MCF 10A (cell line): ENCODE measurements at regions not wholly inside any gene's neighbourhood (a gene's known extent, or its start where the extent isn't known, plus 50 kb on each side); places are given as distances from the start of the nearest gene placed in this dataset.
"Not testable (repeated sequence)": the region's sequence is repeated elsewhere in the genome, so short reads cannot be mapped to it uniquely, and the experiment has no call there.

Source experiments
- BruUV-seq: library from RNA; stranded (reverse); fragments of 400-500 nt; replicated peaks from 2 replicates; lab custom pipeline; 2021; lab: Mats Ljungman, UMichigan
- CTCF ChIA-PET: fragments of 300-600 bp; sonication (Branson Sonifier 250); formaldehyde crosslinking; extraction: SDS; loops from one replicate; lab custom pipeline; 2021; ENCODE audit warnings: antibody characterized with exemption, inconsistent platforms; lab: Yijun Ruan, JAX
- POLR2A ChIA-PET: fragments of 300-600, 350-650 bp; sonication (Branson Sonifier 250); formaldehyde crosslinking; extraction: SDS; loops from one replicate; lab custom pipeline; 2020; ENCODE audit warnings: antibody characterized with exemption, inconsistent platforms; lab: Yijun Ruan, JAX
- DNase-seq: peaks from one replicate; pipeline ENCODE4 v3.0.0-alpha.2; 2018; ENCODE audit not compliant: unreplicated experiment
- H3K27ac Mint-ChIP-seq: one replicate; pipeline ENCODE4 v1.8.0; 2022; ENCODE audit warnings: mild to moderate bottlenecking, low read depth, mixed read lengths; ENCODE audit not compliant: unreplicated experiment
- H3K27me3 Mint-ChIP-seq: one replicate; pipeline ENCODE4 v1.8.0; 2022; ENCODE audit warnings: mixed read lengths; ENCODE audit not compliant: insufficient read depth, unreplicated experiment
- H3K36me3 Mint-ChIP-seq: one replicate; pipeline ENCODE4 v1.8.0; 2022; ENCODE audit warnings: mild to moderate bottlenecking, moderate library complexity, mixed read lengths; ENCODE audit not compliant: insufficient read depth, unreplicated experiment
- H3K4me1 Mint-ChIP-seq: one replicate; pipeline ENCODE4 v1.8.0; 2022; ENCODE audit warnings: mixed read lengths; ENCODE audit not compliant: insufficient read depth, unreplicated experiment
- H3K4me3 Mint-ChIP-seq: one replicate; pipeline ENCODE4 v1.8.0; 2022; ENCODE audit warnings: mild to moderate bottlenecking, moderate library complexity, mixed read lengths; ENCODE audit not compliant: unreplicated experiment
- H3K9me3 Mint-ChIP-seq: one replicate; pipeline ENCODE4 v1.8.0; 2022; ENCODE audit warnings: mixed read lengths; ENCODE audit not compliant: unreplicated experiment
- CTCF ChIP-seq: fragments of 200-600 bp; IDR thresholded peaks from one replicate; pipeline ENCODE4 v1.8.0; 2022; ENCODE audit warnings: antibody characterized with exemption, mild to moderate bottlenecking; ENCODE audit not compliant: unreplicated experiment
- intact Hi-C: fragments of 100-400 bp; cut with micrococcal nuclease; formaldehyde crosslinking; loops from 2 replicates; pipeline ENCODE4 v1.14.1; 2022

GRCh38 chr1:187605736-187606135 is 777.0 kb downstream of the PLA2G4A start:
- BruUV-seq: no TSS peak
- Mint-ChIP-seq H3K4me3 (no peak overlapping the region), H3K27ac (no peak overlapping the region), H3K4me1 (no peaks in the 10 kb centered on the region), H3K36me3 (no peaks in the 10 kb centered on the region), H3K27me3 (no peaks in the 10 kb centered on the region), H3K9me3 (peaks cover 11% of the 10 kb centered on the region)
- intact Hi-C loops: no loop called here
- TF ChIP-seq CTCF: no peak
- ChIA-PET POLR2A (no interaction called here), CTCF (no interaction called here)
- no peak for DNase-seq

GRCh38 chr1:187615853-187616735 is 787.3 kb downstream of the PLA2G4A start:
- H3K27me3 Mint-ChIP-seq, POLR2A ChIA-PET, BruUV-seq: not testable (repeated sequence)

GRCh38 chr1:187616830-187617229 is 788.1 kb downstream of the PLA2G4A start:
- H3K9me3 Mint-ChIP-seq, H3K27ac Mint-ChIP-seq, H3K36me3 Mint-ChIP-seq, BruUV-seq, CTCF ChIA-PET, H3K4me3 Mint-ChIP-seq, DNase-seq, intact Hi-C loops, H3K4me1 Mint-ChIP-seq, POLR2A ChIA-PET, H3K27me3 Mint-ChIP-seq: not testable (repeated sequence)

More at GRCh38 chr1:187615853-187616735, 787.3 kb downstream of the PLA2G4A start:
- DNase-seq, H3K4me3 Mint-ChIP-seq, H3K36me3 Mint-ChIP-seq, H3K27ac Mint-ChIP-seq, H3K4me1 Mint-ChIP-seq, CTCF ChIA-PET, intact Hi-C loops: not testable (repeated sequence)
- H3K9me3 Mint-ChIP-seq: peaks cover 14% of the 10 kb centered on the region

- H3K36me3 Mint-ChIP-seq: no peaks in the 10 kb centered on the region
- POLR2A ChIA-PET: no interaction called here
- DNase-seq: no peak
- BruUV-seq: no TSS peak
- H3K9me3 Mint-ChIP-seq: peaks cover 8% of the 10 kb centered on the region
- CTCF ChIA-PET: no interaction called here
- no peaks in the 10 kb centered on the region for H3K4me1 Mint-ChIP-seq
- no peak for TF ChIP-seq CTCF
- intact Hi-C loops: no loop called here
- no peaks in the 10 kb centered on the region for H3K27me3 Mint-ChIP-seq
- H3K4me3 Mint-ChIP-seq: no peak overlapping the region
- no peak overlapping the region for H3K27ac Mint-ChIP-seq
Measured at GRCh38 chr1:187617776-187618175, 789.0 kb downstream of the PLA2G4A start.

GRCh38 chr1:187619175-187619574 is 790.4 kb downstream of the PLA2G4A start:
- ChIA-PET POLR2A (no interaction called here), CTCF (no interaction called here)
- Mint-ChIP-seq H3K27me3 (no peaks in the 10 kb centered on the region), H3K36me3 (no peaks in the 10 kb centered on the region), H3K4me3 (no peak overlapping the region), H3K9me3 (peaks cover 8% of the 10 kb centered on the region), H3K27ac (no peak overlapping the region), H3K4me1 (no peaks in the 10 kb centered on the region)
- no peak for TF ChIP-seq CTCF
- intact Hi-C loops: no loop called here
- BruUV-seq: no TSS peak
- DNase-seq: no peak
